T-cell (primary cell): ENCODE measurements at regions not wholly inside any gene's neighbourhood (a gene's known extent, or its start where the extent isn't known, plus 50 kb on each side); places are given as distances from the start of the nearest gene placed in this dataset.

Experiments
- ATAC-seq, 4 experiments: fragments of 200-7000 bp in 3 of 4; fragments of 150-1000 bp in 1 of 4; cut with Tn5 transposase; replicated peaks in 1 of 4; 1 replicate in 3 of 4; 2 replicates in 1 of 4; pipeline ENCODE4 v1.10.0; 2021; ENCODE audit warnings: moderate library complexity in 3 of 4, mild to moderate bottlenecking in 2 of 4, moderate number of reproducible peaks in 1 of 4
- CTCF ChIA-PET, 2 donors: fragments of 300-600 bp; sonication (Branson Sonifier 250); formaldehyde crosslinking; loops; one replicate each; lab custom pipeline; 2022; ENCODE audit warnings: antibody characterized with exemption in 2 of 2; lab: Charles Lee
- POLR2A ChIA-PET, 2 donors: fragments of 300-600 bp; sonication (Branson Sonifier 250); formaldehyde crosslinking; loops; one replicate each; lab custom pipeline; 2022; ENCODE audit warnings: antibody characterized with exemption in 2 of 2; lab: Charles Lee
- DNase-seq, 35 experiments: peaks; one replicate each; pipeline versions ENCODE4 v3.0.0 to v3.0.0-alpha.2; 2013 to 2023
- H3K27ac ChIP-seq: one replicate; pipeline ENCODE4 v1.5.1; 2013; ENCODE audit warnings: low read length
- H3K27me3 ChIP-seq, 2 experiments: replicated peaks in 1 of 2; 1 replicate in 1 of 2; 2 replicates in 1 of 2; pipeline versions ENCODE4 v1.6.1 to v1.7.0; 2013; ENCODE audit warnings: low read length in 1 of 2, mixed read lengths in 1 of 2; ENCODE audit not compliant: control insufficient read depth in 2 of 2, insufficient read depth in 2 of 2; ENCODE audit errors: extremely low read depth in 1 of 2
- H3K36me3 ChIP-seq, 2 donors: 1 replicate in 1 of 2; 2 replicates in 1 of 2; pipeline versions ENCODE4 v1.6.1 to v1.7.0; 2013; ENCODE audit warnings: low read length in 1 of 2; ENCODE audit not compliant: control insufficient read depth in 2 of 2, insufficient read depth in 1 of 2; ENCODE audit errors: extremely low read depth in 1 of 2
- H3K4me1 ChIP-seq, 2 experiments: 1 replicate in 1 of 2; 2 replicates in 1 of 2; pipeline versions ENCODE4 v1.6.1 to v1.7.0; 2013; ENCODE audit warnings: low read length in 2 of 2, mixed read lengths in 1 of 2; ENCODE audit not compliant: insufficient read depth in 2 of 2, control insufficient read depth in 1 of 2; ENCODE audit errors: extremely low read depth in 1 of 2
- H3K4me3 ChIP-seq, 2 donors: 1 replicate in 1 of 2; 2 replicates in 1 of 2; pipeline versions ENCODE4 v1.5.1 to v1.7.0; 2013; ENCODE audit warnings: mild to moderate bottlenecking in 2 of 2, low read length in 1 of 2, moderate library complexity in 1 of 2; ENCODE audit not compliant: control insufficient read depth in 1 of 2; ENCODE audit errors: extremely low read depth in 1 of 2
- H3K9me3 ChIP-seq: 2 replicates; pipeline ENCODE4 v1.7.0; 2013
- H3K27ac Mint-ChIP-seq, 2 donors: one replicate each; pipeline ENCODE4 v1.8.0; 2020 to 2021; ENCODE audit warnings: mild to moderate bottlenecking in 2 of 2, mixed read lengths in 2 of 2
- H3K27me3 Mint-ChIP-seq, 2 donors: one replicate each; pipeline ENCODE4 v1.8.0; 2021 to 2022; ENCODE audit warnings: mixed read lengths in 2 of 2
- H3K36me3 Mint-ChIP-seq: one replicate; pipeline ENCODE4 v1.8.0; 2021; ENCODE audit warnings: mixed read lengths
- H3K4me1 Mint-ChIP-seq, 3 donors: one replicate each; pipeline ENCODE4 v1.8.0; 2020 to 2022; ENCODE audit warnings: mixed read lengths in 3 of 3, mild to moderate bottlenecking in 1 of 3
- H3K4me3 Mint-ChIP-seq, 3 donors: one replicate each; pipeline ENCODE4 v1.8.0; 2020 to 2022; ENCODE audit warnings: mild to moderate bottlenecking in 3 of 3, mixed read lengths in 3 of 3, moderate library complexity in 3 of 3
- H3K9me3 Mint-ChIP-seq, 3 donors: one replicate each; pipeline ENCODE4 v1.8.0; 2020 to 2022; ENCODE audit warnings: mixed read lengths in 3 of 3
- whole genome bisulfite sequencing: methylation state at CpG from one replicate; pipeline ENCODE4 v1.1.5; 2013; ENCODE audit warnings: missing lambda C conversion rate; ENCODE audit not compliant: insufficient coverage; 5-methylcytosine and 5-hydroxymethylcytosine counted together

- no peak for DNase-seq
- Histone ChIP-seq H3K36me3 (no peaks in the 10 kb centered on the region), H3K4me3 (no peak overlapping the region), H3K4me1 (no peaks in the 10 kb centered on the region), H3K9me3 (no peaks in the 10 kb centered on the region), H3K27me3 (no peaks in the 10 kb centered on the region), H3K27ac (no peak overlapping the region)
- Mint-ChIP-seq H3K4me1 (no peaks in the 10 kb centered on the region), H3K9me3 (no peaks in the 10 kb centered on the region), H3K27me3 (peaks cover 0 to 4% of the 10 kb centered on the region in 2 donors), H3K4me3 (no peak overlapping the region), H3K36me3 (no peaks in the 10 kb centered on the region), H3K27ac (no peak overlapping the region)
- ChIA-PET POLR2A (interaction anchor here in 1 of 2 donors (0.5 kb wide), 1 partner anchor 57 kb away, joined by 8 read pairs; no protein-coding TSS in a partner anchor), CTCF (no interaction called here)
- no peak for ATAC-seq
- WGBS: 75% methylated on average over 1 of the region's 4 CpGs
Observed at GRCh38 chr6:95660544-95660943, 83.2 kb downstream of the MANEA start.

DNA sequence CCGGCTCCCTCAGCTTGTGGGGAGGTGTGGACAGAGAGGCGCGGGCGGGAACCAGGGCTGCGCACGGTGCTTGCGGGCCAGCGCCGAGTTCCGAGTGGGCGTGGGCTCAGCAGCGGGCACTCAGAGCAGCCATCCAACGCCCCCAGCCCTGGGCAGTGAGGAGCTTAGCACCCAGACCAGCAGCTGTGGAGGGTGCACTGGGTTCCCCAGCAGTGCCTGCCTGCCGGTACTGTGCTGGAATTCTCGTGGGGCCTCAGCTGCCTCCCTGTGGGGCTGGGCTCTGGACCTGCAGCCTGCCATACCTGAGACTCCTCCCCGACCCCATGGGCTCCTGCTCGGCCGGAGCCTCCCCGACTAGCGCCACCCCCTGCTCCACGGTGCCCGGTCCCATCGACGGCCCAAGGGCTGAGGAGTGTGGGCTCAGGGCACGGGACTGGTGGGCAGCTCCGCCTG, 92.7 kb downstream of the MANEA start:
- ChIA-PET POLR2A (no interaction called here), CTCF (no interaction called here)
- H3K4me1 Mint-ChIP-seq: no peaks in the 10 kb centered on the region
- no peaks in the 10 kb centered on the region for H3K36me3 ChIP-seq
- H3K4me1 ChIP-seq: no peaks in the 10 kb centered on the region
- H3K9me3 ChIP-seq: no peaks in the 10 kb centered on the region
- no peaks in the 10 kb centered on the region for H3K27me3 Mint-ChIP-seq
- H3K4me3 ChIP-seq: no peak overlapping the region
- H3K9me3 Mint-ChIP-seq: no peaks in the 10 kb centered on the region
- no peak overlapping the region for H3K27ac Mint-ChIP-seq
- no peak overlapping the region for H3K27ac ChIP-seq
- DNase-seq (peak in 1 of 35 experiments; percentile 2), ATAC-seq (no peak)
- 92% methylated on average over 26 of the region's 26 CpGs for WGBS
- H3K4me3 Mint-ChIP-seq: no peak overlapping the region
- no peaks in the 10 kb centered on the region for H3K27me3 ChIP-seq
- no peaks in the 10 kb centered on the region for H3K36me3 Mint-ChIP-seq

- no peaks in the 10 kb centered on the region for H3K9me3 Mint-ChIP-seq
- H3K4me3 Mint-ChIP-seq: no peak overlapping the region
Observed at GRCh38 chr6:95676011-95676628, 98.8 kb downstream of the MANEA start.

GRCh38 chr6:95679981-95680380, 102.6 kb downstream of the MANEA start:
- ATAC-seq (no peak), DNase-seq (no peak)
- ChIA-PET CTCF (no interaction called here), POLR2A (no interaction called here)
- H3K27me3 Mint-ChIP-seq: peaks cover 2 to 7% of the 10 kb centered on the region in 2 donors
- Histone ChIP-seq H3K9me3 (no peaks in the 10 kb centered on the region), H3K4me1 (no peaks in the 10 kb centered on the region), H3K36me3 (no peaks in the 10 kb centered on the region), H3K27ac (no peak overlapping the region), H3K27me3 (no peaks in the 10 kb centered on the region), H3K4me3 (no peak overlapping the region)
- no CpG with 5 or more reads among the region's 3 CpGs for WGBS
- no peaks in the 10 kb centered on the region for H3K4me1 Mint-ChIP-seq
- no peak overlapping the region for H3K27ac Mint-ChIP-seq
- H3K9me3 Mint-ChIP-seq: no peaks in the 10 kb centered on the region
- no peak overlapping the region for H3K4me3 Mint-ChIP-seq
- H3K36me3 Mint-ChIP-seq: no peaks in the 10 kb centered on the region

More at GRCh38 chr6:95676011-95676628, 98.8 kb downstream of the MANEA start:
- Histone ChIP-seq H3K9me3 (no peaks in the 10 kb centered on the region), H3K4me1 (no peaks in the 10 kb centered on the region), H3K36me3 (no peaks in the 10 kb centered on the region), H3K4me3 (no peak overlapping the region), H3K27ac (no peak overlapping the region), H3K27me3 (no peaks in the 10 kb centered on the region)
- ChIA-PET CTCF (interaction anchor here in 1 of 2 donors (1.0 kb wide), 1 partner anchor 19 kb away, joined by 3 read pairs; no protein-coding TSS in a partner anchor), POLR2A (no interaction called here)
- Mint-ChIP-seq H3K27ac (no peak overlapping the region), H3K4me1 (no peaks in the 10 kb centered on the region), H3K27me3 (peaks cover 2 to 4% of the 10 kb centered on the region in 2 donors), H3K36me3 (no peaks in the 10 kb centered on the region)
- DNase-seq (no peak), ATAC-seq (no peak)
- 90% methylated on average over 1 of the region's 1 CpG for WGBS

GRCh38 chr6:95681736-95682135, 104.4 kb downstream of the MANEA start:
- no CpG with 5 or more reads among the region's 2 CpGs for WGBS
- ChIA-PET POLR2A (no interaction called here), CTCF (no interaction called here)
- H3K4me3 ChIP-seq: no peak overlapping the region
- H3K4me1 ChIP-seq: no peaks in the 10 kb centered on the region
- DNase-seq (no peak), ATAC-seq (no peak)
- no peaks in the 10 kb centered on the region for H3K9me3 Mint-ChIP-seq
- H3K36me3 Mint-ChIP-seq: no peaks in the 10 kb centered on the region
- no peak overlapping the region for H3K27ac Mint-ChIP-seq
- H3K27me3 Mint-ChIP-seq: peaks cover 2 to 7% of the 10 kb centered on the region in 2 donors
- no peak overlapping the region for H3K4me3 Mint-ChIP-seq
- H3K4me1 Mint-ChIP-seq: no peaks in the 10 kb centered on the region
- no peak overlapping the region for H3K27ac ChIP-seq
- H3K9me3 ChIP-seq: no peaks in the 10 kb centered on the region
- H3K36me3 ChIP-seq: no peaks in the 10 kb centered on the region
- no peaks in the 10 kb centered on the region for H3K27me3 ChIP-seq

- POLR2A ChIA-PET: no interaction called here
- H3K36me3 ChIP-seq: no peaks in the 10 kb centered on the region
- H3K9me3 ChIP-seq: no peaks in the 10 kb centered on the region
- no peak overlapping the region for H3K4me3 ChIP-seq
- Mint-ChIP-seq H3K27ac (no peak overlapping the region), H3K27me3 (peaks cover 1 to 4% of the 10 kb centered on the region in 2 donors), H3K4me1 (no peaks in the 10 kb centered on the region), H3K36me3 (no peaks in the 10 kb centered on the region), H3K9me3 (no peaks in the 10 kb centered on the region), H3K4me3 (no peak overlapping the region)
- no peaks in the 10 kb centered on the region for H3K4me1 ChIP-seq
- no peak overlapping the region for H3K27ac ChIP-seq
- H3K27me3 ChIP-seq: no peaks in the 10 kb centered on the region
- 80% methylated on average over 1 of the region's 1 CpG for WGBS
- ATAC-seq (no peak), DNase-seq (no peak)
- CTCF ChIA-PET: no interaction called here
Observed at GRCh38 chr6:95682476-95682875, 105.1 kb downstream of the MANEA start.
